Left lung (tissue), 4 donors: ENCODE measurements at regions not wholly inside any gene's neighbourhood (a gene's known extent, or its start where the extent isn't known, plus 50 kb on each side); places are given as distances from the start of the nearest gene placed in this dataset.
A peak's percentile ranks its signal among the peaks of the same experiment; 100 is the strongest.

Experiments
- ATAC-seq: fragments of 200-7000 bp; cut with Tn5 transposase; one replicate; pipeline ENCODE4 v1.9.1; 2020; ENCODE audit warnings: moderate library complexity
- DNase-seq, 4 donors: peaks; one replicate each; pipeline ENCODE4 v3.0.0-alpha.2; 2013 to 2020
- H3K27ac ChIP-seq, 2 donors: fragments of 200-600 bp; sonication (generic) in 1 of 2; one replicate each; pipeline versions ENCODE4 v1.5.0 to v1.8.0; 2020 to 2021
- H3K27me3 ChIP-seq, 2 donors: fragments of 200-600 bp; sonication (generic) in 1 of 2; one replicate each; pipeline versions ENCODE4 v1.5.0 to v1.8.0; 2020 to 2021
- H3K36me3 ChIP-seq, 2 donors: fragments of 200-600 bp; sonication (generic) in 1 of 2; one replicate each; pipeline versions ENCODE4 v1.5.0 to v1.8.0; 2020 to 2021
- H3K4me1 ChIP-seq, 2 donors: fragments of 200-600 bp; one replicate each; pipeline ENCODE4 v1.8.0; 2021
- H3K4me3 ChIP-seq, 2 donors: fragments of 200-600 bp; sonication (generic) in 1 of 2; one replicate each; pipeline versions ENCODE4 v1.5.0 to v1.8.0; 2020 to 2021; ENCODE audit warnings: mild to moderate bottlenecking in 1 of 2
- H3K9me3 ChIP-seq, 2 donors: fragments of 200-600 bp; sonication (generic) in 1 of 2; one replicate each; pipeline versions ENCODE4 v1.5.0 to v1.8.0; 2020 to 2021
- intact Hi-C, 2 donors: fragments of 100-400 bp; cut with DNase I; formaldehyde crosslinking; loops; one replicate each; pipeline versions ENCODE4 v1.11.2 to v1.14.2; 2022
- TF ChIP-seq, protein P1 (sequence below), 2 donors: fragments of 200-600 bp; sonication (generic) in 1 of 2; IDR thresholded peaks; one replicate each; pipeline versions ENCODE4 v1.5.0 to v1.8.0; 2021; ENCODE audit warnings: antibody characterized with exemption in 2 of 2
- donor health status: DM: no; HTN: yes; CAD: no.
- donor health status: DM: no; HTN: no; CAD: no.

GRCh38 chr9:87160148-87161102 lies 213.1 kb upstream of the GAS1 start:
- TF ChIP-seq, protein P1, sequence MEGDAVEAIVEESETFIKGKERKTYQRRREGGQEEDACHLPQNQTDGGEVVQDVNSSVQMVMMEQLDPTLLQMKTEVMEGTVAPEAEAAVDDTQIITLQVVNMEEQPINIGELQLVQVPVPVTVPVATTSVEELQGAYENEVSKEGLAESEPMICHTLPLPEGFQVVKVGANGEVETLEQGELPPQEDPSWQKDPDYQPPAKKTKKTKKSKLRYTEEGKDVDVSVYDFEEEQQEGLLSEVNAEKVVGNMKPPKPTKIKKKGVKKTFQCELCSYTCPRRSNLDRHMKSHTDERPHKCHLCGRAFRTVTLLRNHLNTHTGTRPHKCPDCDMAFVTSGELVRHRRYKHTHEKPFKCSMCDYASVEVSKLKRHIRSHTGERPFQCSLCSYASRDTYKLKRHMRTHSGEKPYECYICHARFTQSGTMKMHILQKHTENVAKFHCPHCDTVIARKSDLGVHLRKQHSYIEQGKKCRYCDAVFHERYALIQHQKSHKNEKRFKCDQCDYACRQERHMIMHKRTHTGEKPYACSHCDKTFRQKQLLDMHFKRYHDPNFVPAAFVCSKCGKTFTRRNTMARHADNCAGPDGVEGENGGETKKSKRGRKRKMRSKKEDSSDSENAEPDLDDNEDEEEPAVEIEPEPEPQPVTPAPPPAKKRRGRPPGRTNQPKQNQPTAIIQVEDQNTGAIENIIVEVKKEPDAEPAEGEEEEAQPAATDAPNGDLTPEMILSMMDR (IDR thresholded peaks at IDR 0.05), result no peak
- Histone ChIP-seq H3K4me1 (no peaks in the 10 kb centered on the region), H3K4me3 (no peak overlapping the region), H3K27me3 (no peaks in the 10 kb centered on the region), H3K9me3 (no peaks in the 10 kb centered on the region), H3K36me3 (no peaks in the 10 kb centered on the region), H3K27ac (no peak overlapping the region)
- DNase-seq (peak in 1 of 4 donors; percentile 42), ATAC-seq (no peak)
- intact Hi-C loops, result no loop called here

DNA sequence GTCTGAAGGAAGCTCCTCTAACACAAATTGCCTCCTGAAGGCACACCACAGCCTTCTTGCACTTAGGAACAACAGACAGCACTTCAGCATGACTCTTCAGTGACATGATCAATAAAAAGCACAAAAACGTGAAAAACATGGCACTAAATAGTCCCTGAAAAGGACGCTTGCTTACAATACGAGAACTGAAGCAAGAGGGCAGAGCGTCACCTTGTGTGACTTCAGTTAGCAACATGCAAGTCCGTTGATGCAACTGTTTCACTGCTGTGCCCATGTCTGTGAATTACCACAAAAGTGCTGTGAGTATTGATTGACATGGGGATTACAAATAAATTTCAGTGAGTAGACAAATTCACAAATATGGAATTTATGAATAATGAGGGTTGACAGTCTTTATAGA lies 219.9 kb upstream of the GAS1 start:
- H3K9me3 ChIP-seq, result no peaks in the 10 kb centered on the region
- ATAC-seq (no peak), DNase-seq (no peak)
- peaks cover 0 to 5% of the 10 kb centered on the region in 2 donors for H3K27me3 ChIP-seq
- no peak overlapping the region for H3K4me3 ChIP-seq
- TF ChIP-seq, protein P1 (IDR thresholded peaks at IDR 0.05), result no peak
- intact Hi-C loops, result no loop called here
- H3K27ac ChIP-seq, result no peak overlapping the region
- H3K36me3 ChIP-seq, result no peaks in the 10 kb centered on the region
- no peaks in the 10 kb centered on the region for H3K4me1 ChIP-seq

DNA sequence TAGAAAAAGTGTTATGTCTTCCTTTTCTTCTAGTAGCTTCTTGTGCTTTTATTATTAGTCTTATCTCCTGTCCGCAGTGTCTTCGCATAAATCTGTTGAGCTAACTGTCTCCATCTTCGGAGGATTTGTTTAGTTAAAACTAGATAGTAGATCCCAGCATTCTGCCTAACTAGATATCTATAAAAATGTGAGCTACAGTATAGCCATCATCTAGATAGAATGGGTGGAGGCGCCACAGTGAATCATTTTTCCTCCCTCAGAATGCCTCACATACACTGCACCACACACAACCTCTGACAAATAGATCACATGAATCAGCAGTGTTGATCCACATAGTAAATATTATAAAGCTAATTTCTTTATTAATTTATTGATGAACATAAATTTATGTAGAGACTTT lies 220.3 kb upstream of the GAS1 start:
- TF ChIP-seq, protein P1 (IDR thresholded peaks at IDR 0.05), result no peak
- Histone ChIP-seq H3K9me3 (no peaks in the 10 kb centered on the region), H3K27ac (no peak overlapping the region), H3K27me3 (peaks cover 0 to 5% of the 10 kb centered on the region in 2 donors), H3K4me1 (no peaks in the 10 kb centered on the region), H3K36me3 (no peaks in the 10 kb centered on the region), H3K4me3 (no peak overlapping the region)
- intact Hi-C loops, result no loop called here
- ATAC-seq (no peak), DNase-seq (no peak)

DNA sequence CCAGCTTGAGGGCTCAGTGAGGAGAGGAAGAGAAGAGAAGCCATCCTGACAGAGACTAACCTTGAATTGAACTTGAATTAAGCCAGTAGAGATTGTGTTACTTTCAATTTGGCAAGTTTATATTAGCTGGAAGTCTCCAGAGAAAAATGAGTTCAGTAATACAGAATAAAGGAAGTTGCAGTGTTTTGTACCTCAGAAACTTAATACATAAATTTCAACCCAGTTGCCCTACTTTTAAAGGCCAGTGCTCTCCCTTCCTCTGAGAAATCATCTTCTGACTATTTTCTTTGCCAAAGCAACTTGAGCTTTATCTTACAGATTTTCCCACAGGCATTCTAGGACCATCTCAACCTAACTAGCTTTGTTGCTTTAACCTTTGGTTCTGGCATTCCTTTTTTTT lies 231.0 kb upstream of the GAS1 start:
- H3K4me1 ChIP-seq, result no peaks in the 10 kb centered on the region
- H3K4me3 ChIP-seq, result no peak overlapping the region
- peaks cover 0 to 5% of the 10 kb centered on the region in 2 donors for H3K9me3 ChIP-seq
- TF ChIP-seq, protein P1 (IDR thresholded peaks at IDR 0.05), result no peak
- no peak for ATAC-seq
- DNase-seq, result no peak
- H3K27me3 ChIP-seq, result no peaks in the 10 kb centered on the region
- intact Hi-C loops, result no loop called here
- H3K36me3 ChIP-seq, result no peaks in the 10 kb centered on the region
- H3K27ac ChIP-seq, result no peak overlapping the region

DNA sequence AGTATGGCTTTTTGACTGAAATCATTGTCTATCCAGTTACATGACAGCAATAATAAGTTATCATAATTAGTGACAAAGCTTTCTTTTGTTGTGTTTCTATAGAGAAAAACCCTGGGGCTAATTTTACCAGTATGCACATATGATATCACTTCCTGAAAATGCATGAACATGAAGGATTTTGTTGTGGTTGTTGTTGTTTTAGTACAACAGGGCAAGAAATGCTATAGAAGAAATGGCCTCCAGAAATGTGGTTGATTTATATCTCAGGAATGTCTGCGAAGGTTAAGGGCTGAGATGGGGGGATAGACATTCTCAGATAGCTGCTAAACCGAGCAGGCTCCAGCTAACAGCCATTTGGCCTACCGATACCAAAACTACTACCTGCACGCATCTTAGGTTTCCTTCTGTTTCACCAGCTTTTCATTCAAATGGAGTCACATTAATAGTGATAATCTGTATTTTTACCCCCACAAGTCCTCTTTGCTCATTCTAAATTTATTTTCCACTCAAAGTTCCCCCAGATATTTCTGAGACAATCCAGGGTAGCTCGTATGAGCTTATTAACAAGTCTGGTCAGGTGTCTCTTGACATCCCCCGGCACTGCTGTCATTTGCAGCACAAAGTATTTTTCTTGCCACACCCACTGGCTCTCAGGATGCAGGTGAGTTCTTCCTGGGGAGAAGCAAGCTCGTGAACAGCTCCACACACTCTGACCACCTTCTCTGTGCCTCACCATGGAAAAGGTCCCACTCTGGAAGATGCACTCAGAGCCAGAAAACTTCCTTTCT lies 232.4 kb upstream of the GAS1 start:
- DNase-seq (no peak), ATAC-seq (no peak)
- Histone ChIP-seq H3K27ac (no peak overlapping the region), H3K4me3 (no peak overlapping the region), H3K4me1 (no peaks in the 10 kb centered on the region), H3K36me3 (no peaks in the 10 kb centered on the region), H3K9me3 (peaks cover 0 to 5% of the 10 kb centered on the region in 2 donors), H3K27me3 (no peaks in the 10 kb centered on the region)
- TF ChIP-seq, protein P1 (IDR thresholded peaks at IDR 0.05), result no peak
- intact Hi-C loops, result no loop called here
